SK-N-SH (cell line): ENCODE measurements at regions not wholly inside any gene's neighbourhood (a gene's known extent, or its start where the extent isn't known, plus 50 kb on each side); places are given as distances from the start of the nearest gene placed in this dataset.

Experiments
- CHD2 ChIP-seq: fragments of 150-350 bp; IDR thresholded peaks from 2 replicates; pipeline ENCODE4 v1.6.1; 2018; ENCODE audit warnings: low read length; ENCODE audit not compliant: partially characterized antibody
- EP300 ChIP-seq, 2 experiments: IDR thresholded peaks; 2 replicates each; pipeline versions ENCODE4 v1.4.0 to v1.6.1; 2012; ENCODE audit warnings: borderline replicate concordance in 1 of 2, low read depth in 1 of 2, low read length in 1 of 2
- FOSL2 ChIP-seq: IDR thresholded peaks from 2 replicates; pipeline ENCODE4 v1.4.0; 2012; ENCODE audit warnings: low read depth, mild to moderate bottlenecking, moderate library complexity, borderline replicate concordance
- GATA2 ChIP-seq: sonication (generic); formaldehyde crosslinking; IDR thresholded peaks from 2 replicates; pipeline ENCODE4 v1.5.0; 2020; ENCODE audit warnings: mild to moderate bottlenecking, missing genetic modification reagents
- NRF1 ChIP-seq: IDR thresholded peaks from 2 replicates; pipeline ENCODE4 v1.6.1; 2012; ENCODE audit warnings: low read depth, mild to moderate bottlenecking, low read length
- POLR2AphosphoS5 ChIP-seq: IDR thresholded peaks from 2 replicates; pipeline ENCODE4 v1.6.1; 2012; ENCODE audit warnings: low read depth, low read length
- RAD21 ChIP-seq: IDR thresholded peaks from 2 replicates; pipeline ENCODE4 v1.6.1; 2012; ENCODE audit warnings: mild to moderate bottlenecking, low read length
- TCF12 ChIP-seq: IDR thresholded peaks from 2 replicates; pipeline ENCODE4 v1.4.0; 2012
- TF ChIP-seq, protein P1 (sequence below): fragments of 200-600 bp; sonication (generic); IDR thresholded peaks from 2 replicates; pipeline ENCODE4 v1.6.1; 2017; ENCODE audit warnings: antibody characterized with exemption, mild to moderate bottlenecking, moderate library complexity
- TF ChIP-seq, protein P2 (sequence below): IDR thresholded peaks from 2 replicates; pipeline ENCODE4 v1.4.0; 2012; ENCODE audit warnings: low read depth, borderline replicate concordance
- TF ChIP-seq, protein P3 (sequence below): IDR thresholded peaks from 2 replicates; pipeline ENCODE4 v1.4.0; 2012; ENCODE audit warnings: low read depth
- TF ChIP-seq, protein P4 (sequence below): IDR thresholded peaks from 2 replicates; pipeline ENCODE4 v1.4.0; 2012; ENCODE audit warnings: low read depth, borderline replicate concordance
- TF ChIP-seq, protein P5 (sequence below): fragments of 150-350 bp; IDR thresholded peaks from 2 replicates; pipeline ENCODE4 v1.6.1; 2016; ENCODE audit warnings: mild to moderate bottlenecking, low read depth, low read length

DNA sequence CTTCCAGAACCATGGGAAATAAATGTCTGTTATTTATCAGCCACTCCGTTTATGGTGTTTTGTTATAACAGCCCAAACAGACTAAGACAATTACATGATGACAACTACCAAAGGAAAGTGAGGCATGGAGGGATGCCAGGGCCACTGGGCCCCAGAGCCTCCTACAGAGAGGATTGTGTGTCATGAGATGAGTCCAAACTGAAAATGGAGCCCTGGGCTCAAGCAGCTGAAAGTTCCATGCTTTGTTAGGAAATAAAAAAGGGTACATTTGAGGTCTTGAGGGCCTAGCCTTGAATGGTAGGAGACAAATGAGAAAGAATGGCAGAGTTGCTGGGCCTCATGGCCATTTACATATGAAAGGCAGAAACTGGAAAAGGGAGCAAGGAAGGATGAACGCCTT lies 586.5 kb downstream of the CETN3 start:
- TF ChIP-seq, protein P1, sequence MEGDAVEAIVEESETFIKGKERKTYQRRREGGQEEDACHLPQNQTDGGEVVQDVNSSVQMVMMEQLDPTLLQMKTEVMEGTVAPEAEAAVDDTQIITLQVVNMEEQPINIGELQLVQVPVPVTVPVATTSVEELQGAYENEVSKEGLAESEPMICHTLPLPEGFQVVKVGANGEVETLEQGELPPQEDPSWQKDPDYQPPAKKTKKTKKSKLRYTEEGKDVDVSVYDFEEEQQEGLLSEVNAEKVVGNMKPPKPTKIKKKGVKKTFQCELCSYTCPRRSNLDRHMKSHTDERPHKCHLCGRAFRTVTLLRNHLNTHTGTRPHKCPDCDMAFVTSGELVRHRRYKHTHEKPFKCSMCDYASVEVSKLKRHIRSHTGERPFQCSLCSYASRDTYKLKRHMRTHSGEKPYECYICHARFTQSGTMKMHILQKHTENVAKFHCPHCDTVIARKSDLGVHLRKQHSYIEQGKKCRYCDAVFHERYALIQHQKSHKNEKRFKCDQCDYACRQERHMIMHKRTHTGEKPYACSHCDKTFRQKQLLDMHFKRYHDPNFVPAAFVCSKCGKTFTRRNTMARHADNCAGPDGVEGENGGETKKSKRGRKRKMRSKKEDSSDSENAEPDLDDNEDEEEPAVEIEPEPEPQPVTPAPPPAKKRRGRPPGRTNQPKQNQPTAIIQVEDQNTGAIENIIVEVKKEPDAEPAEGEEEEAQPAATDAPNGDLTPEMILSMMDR, result no peak
- TF ChIP-seq TCF12 (no peak), EP300 (IDR thresholded peaks at IDR 0.05; ENCODE audit: borderline replicate concordance in 1 of 2, low read depth in 1 of 2, low read length in 1 of 2) (no peak), POLR2AphosphoS5 (no peak), FOSL2 (no peak), GATA2 (CRISPR knock-in tag) (no peak), NRF1 (no peak), CHD2 (no peak), RAD21 (no peak)
- TF ChIP-seq, protein P2, sequence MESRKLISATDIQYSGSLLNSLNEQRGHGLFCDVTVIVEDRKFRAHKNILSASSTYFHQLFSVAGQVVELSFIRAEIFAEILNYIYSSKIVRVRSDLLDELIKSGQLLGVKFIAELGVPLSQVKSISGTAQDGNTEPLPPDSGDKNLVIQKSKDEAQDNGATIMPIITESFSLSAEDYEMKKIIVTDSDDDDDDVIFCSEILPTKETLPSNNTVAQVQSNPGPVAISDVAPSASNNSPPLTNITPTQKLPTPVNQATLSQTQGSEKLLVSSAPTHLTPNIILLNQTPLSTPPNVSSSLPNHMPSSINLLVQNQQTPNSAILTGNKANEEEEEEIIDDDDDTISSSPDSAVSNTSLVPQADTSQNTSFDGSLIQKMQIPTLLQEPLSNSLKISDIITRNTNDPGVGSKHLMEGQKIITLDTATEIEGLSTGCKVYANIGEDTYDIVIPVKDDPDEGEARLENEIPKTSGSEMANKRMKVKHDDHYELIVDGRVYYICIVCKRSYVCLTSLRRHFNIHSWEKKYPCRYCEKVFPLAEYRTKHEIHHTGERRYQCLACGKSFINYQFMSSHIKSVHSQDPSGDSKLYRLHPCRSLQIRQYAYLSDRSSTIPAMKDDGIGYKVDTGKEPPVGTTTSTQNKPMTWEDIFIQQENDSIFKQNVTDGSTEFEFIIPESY, result no peak
- TF ChIP-seq, protein P3, sequence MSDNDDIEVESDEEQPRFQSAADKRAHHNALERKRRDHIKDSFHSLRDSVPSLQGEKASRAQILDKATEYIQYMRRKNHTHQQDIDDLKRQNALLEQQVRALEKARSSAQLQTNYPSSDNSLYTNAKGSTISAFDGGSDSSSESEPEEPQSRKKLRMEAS, result no peak
- TF ChIP-seq, protein P4, sequence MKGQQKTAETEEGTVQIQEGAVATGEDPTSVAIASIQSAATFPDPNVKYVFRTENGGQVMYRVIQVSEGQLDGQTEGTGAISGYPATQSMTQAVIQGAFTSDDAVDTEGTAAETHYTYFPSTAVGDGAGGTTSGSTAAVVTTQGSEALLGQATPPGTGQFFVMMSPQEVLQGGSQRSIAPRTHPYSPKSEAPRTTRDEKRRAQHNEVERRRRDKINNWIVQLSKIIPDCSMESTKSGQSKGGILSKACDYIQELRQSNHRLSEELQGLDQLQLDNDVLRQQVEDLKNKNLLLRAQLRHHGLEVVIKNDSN, result no peak
- TF ChIP-seq, protein P5, sequence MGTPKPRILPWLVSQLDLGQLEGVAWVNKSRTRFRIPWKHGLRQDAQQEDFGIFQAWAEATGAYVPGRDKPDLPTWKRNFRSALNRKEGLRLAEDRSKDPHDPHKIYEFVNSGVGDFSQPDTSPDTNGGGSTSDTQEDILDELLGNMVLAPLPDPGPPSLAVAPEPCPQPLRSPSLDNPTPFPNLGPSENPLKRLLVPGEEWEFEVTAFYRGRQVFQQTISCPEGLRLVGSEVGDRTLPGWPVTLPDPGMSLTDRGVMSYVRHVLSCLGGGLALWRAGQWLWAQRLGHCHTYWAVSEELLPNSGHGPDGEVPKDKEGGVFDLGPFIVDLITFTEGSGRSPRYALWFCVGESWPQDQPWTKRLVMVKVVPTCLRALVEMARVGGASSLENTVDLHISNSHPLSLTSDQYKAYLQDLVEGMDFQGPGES, result no peak
